ENCODE measurements at regions not wholly inside any gene's neighbourhood (a gene's known extent, or its start where the extent isn't known, plus 50 kb on each side); places are given as distances from the start of the nearest gene placed in this dataset.

- TF ChIP-seq CTCF (IDR thresholded peaks at IDR 0.05) (no peak), POLR2A (IDR thresholded peaks at IDR 0.05) (no peak), EP300 (IDR thresholded peaks at IDR 0.05) (no peak)
Measured at GRCh38 chr6:81831274-81831673, 78.8 kb upstream of the TENT5A start.
